Suprapubic skin (tissue), 4 donors: ENCODE measurements at regions not wholly inside any gene's neighbourhood (a gene's known extent, or its start where the extent isn't known, plus 50 kb on each side); places are given as distances from the start of the nearest gene placed in this dataset.

ENCODE experiments used
- CTCF ChIP-seq, 2 donors: fragments of 200-600 bp in 1 of 2; fragments of 450-650 bp in 1 of 2; sonication (generic) in 1 of 2; IDR thresholded peaks; one replicate each; pipeline ENCODE4 v1.5.1; 2016 to 2019; ENCODE audit warnings: antibody characterized with exemption in 2 of 2, mild to moderate bottlenecking in 1 of 2, moderate library complexity in 1 of 2
- EP300 ChIP-seq: sonication (generic); formaldehyde crosslinking; IDR thresholded peaks from one replicate; pipeline ENCODE4 v1.6.1; 2017; ENCODE audit warnings: antibody characterized with exemption
- POLR2A ChIP-seq, 2 donors: fragments of 450-650 bp; IDR thresholded peaks; one replicate each; pipeline ENCODE4 v1.6.1; 2017; ENCODE audit warnings: antibody characterized with exemption in 2 of 2, mild to moderate bottlenecking in 2 of 2, moderate library complexity in 2 of 2
- POLR2AphosphoS5 ChIP-seq, 3 donors: sonication (generic); formaldehyde crosslinking; IDR thresholded peaks; one replicate each; pipeline ENCODE4 v1.6.1; 2017; ENCODE audit warnings: antibody characterized with exemption in 3 of 3

- TF ChIP-seq EP300, result no peak
- TF ChIP-seq CTCF (IDR thresholded peaks at IDR 0.05), result no peak
- no peak for TF ChIP-seq POLR2A (IDR thresholded peaks at IDR 0.05)
- no peak for TF ChIP-seq POLR2AphosphoS5 (IDR thresholded peaks at IDR 0.05)
Measured at GRCh38 chr3:185309795-185310194, 53.1 kb upstream of the MAP3K13 start.
